ENCODE measurements at regions not wholly inside any gene's neighbourhood (a gene's known extent, or its start where the extent isn't known, plus 50 kb on each side); places are given as distances from the start of the nearest gene placed in this dataset.
"Not testable (repeated sequence)": the region's sequence is repeated elsewhere in the genome, so short reads cannot be mapped to it uniquely, and the experiment has no call there.

- DNase-seq (ENCODE audit: low read depth): no peak
These were observed 132.4 kb downstream of the COPS8 start for GRCh38 chr2:237217995-237218616.

DNA sequence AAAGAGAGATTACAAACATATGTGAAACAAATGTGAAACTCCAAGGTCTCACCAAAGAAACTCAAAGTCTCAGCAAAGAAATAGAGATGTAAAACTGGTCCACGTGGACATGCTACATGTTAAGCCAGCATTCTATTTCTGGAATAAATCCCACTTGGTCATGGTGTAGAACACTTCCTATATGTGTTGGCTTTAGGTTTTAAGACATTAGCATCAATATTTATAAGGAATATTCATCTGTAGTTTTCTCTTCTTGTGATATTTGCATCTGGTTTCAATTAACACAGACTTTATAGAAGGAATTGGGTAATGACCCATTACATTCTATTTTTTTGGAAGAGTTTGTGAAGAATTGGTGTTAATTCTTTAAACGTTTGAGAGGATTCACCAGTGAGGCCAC is 133.1 kb downstream of the COPS8 start:
- DNase-seq (ENCODE audit: low read depth): no peak

DNA sequence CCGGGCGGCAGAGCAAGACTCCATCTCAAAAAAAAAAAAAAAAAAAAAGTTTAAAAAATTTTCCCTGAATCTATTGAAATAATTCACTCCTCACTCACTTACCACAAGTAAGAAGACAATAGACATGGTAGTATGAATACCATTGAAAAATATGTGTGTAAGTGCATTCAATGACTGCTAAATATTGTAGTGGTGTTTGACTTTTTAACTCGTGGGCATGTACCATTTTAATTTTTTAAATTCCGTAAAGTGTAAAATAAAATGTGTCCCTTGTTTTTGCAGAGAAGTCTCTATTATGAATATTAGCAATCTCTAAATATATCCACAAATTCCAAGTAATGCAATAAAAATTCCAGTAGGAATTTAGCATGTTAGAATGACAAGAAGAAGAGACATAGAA is 134.1 kb downstream of the COPS8 start:
- DNase-seq (ENCODE audit: low read depth): no peak

DNA sequence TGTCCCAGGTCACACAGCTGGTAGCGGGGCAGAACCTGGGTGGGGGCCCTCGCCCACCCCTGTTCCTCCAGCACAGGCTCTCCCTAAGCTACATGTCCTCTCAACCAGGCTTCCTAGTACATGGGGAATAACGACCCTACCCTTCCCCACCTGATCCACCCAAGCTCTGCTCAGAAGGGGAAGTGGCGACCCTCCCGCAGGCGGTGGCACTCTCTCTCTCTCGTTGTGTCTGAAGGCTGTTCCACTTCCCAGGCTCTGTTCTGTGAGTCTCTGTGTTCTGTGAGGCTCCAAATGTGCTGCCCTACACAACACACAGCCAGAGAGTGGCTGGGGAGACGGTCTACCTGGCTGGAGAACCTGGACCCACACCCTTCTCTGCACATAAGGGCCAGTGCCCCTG is 135.8 kb downstream of the COPS8 start:
- DNase-seq (ENCODE audit: low read depth): no peak

GRCh38 chr2:237222178-237222577 is 136.5 kb downstream of the COPS8 start:
- DNase-seq (ENCODE audit: low read depth): no peak

GRCh38 chr2:237222601-237223041 is 136.9 kb downstream of the COPS8 start:
- no peak for DNase-seq (ENCODE audit: low read depth)

- no peak for DNase-seq (ENCODE audit: low read depth)
These were observed 137.6 kb downstream of the COPS8 start for GRCh38 chr2:237223201-237223861.

- no peak for DNase-seq (ENCODE audit: low read depth)
These were observed 141.5 kb downstream of the COPS8 start for GRCh38 chr2:237227190-237227589.

DNA sequence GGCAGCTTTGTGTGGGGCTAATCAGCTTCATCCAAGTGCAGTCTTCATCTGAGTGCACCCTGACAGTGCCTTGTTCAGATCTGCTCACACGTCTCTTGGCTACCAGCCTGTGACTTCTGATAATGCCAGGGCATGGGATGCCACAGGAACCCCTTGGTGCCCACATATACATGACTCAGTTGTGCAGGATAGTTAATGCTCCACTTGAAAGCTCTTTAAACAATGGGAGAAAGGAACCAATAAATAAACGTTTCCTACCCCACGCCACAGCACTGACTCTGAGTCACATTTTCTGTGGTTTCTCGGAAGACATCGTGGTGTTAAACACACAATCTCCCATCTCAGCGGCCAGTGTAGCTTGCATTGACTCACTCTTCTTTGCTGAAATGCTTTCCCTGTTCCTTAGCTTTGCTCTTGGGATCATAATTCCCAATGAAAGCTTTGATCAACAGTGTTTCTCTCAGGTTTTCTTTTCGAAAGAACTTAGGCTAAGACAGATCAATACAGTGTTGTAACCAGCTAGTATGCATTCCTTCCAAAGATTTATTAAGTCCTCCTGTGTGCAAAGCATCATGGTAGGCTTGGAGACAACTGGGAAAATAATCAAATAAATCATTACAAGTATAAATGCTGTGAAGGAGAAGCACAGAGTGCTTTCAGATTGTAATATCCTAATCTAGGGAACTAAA is 142.0 kb downstream of the COPS8 start:
- DNase-seq (ENCODE audit: low read depth): no peak

DNA sequence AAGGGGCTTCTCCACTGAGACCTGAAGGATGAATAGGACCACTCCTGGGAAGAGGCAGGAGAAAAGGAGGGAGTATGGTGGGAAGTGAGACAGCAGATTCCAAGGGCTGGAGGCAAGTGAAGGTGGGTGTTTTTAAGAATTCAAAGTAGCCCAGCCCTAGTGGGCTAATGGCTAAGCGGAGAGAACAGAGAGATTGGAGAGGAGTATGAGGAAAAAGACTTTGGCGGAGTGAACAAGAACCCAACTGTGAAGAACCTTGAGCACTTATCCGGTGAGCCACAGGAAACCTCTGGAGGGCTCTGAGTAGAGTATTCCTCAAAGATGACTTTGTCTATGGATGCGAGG is 142.6 kb downstream of the COPS8 start:
- no peak for DNase-seq (ENCODE audit: low read depth)

GRCh38 chr2:237229905-237230304 is 144.2 kb downstream of the COPS8 start:
- no peak for DNase-seq (ENCODE audit: low read depth)

DNA sequence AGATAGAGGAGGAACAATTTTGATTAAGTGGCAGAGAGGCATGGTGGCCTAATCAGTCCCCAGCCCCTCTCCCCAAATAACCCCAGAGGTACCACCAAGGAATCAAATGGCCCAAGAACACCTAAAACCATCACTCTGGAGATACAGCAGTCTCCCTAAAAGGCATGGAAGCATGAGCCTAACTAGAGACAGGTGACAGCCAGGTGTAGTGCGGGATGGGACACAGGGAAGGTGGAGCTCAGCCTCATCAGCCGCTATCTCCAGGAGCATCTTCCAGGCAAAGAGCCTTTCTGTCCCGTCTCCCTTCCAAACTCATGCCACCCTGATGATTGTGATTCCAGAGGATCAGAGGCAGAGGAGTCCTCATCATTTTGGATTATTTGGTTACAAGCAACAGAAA is 144.7 kb downstream of the COPS8 start:
- no peak for DNase-seq (ENCODE audit: low read depth)

DNA sequence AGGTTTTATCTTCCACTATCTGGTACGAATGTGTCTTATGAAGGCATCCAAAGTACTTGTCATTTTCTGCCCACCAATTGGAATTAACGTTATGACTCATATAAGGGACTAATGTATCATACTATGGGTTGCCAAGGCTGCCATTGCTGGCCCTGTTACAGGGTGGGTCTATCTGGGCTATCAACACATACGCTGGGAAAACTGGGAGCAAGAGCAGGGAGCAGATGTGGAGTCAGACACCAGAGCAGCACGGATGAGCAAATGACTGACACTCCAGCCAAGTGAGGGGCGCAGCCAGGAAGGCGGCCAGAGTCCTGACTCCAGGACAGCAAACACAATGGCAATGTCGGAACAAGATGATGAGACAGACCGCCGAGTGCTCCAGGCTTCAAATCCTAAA is 145.9 kb downstream of the COPS8 start:
- no peak for DNase-seq (ENCODE audit: low read depth)

DNA sequence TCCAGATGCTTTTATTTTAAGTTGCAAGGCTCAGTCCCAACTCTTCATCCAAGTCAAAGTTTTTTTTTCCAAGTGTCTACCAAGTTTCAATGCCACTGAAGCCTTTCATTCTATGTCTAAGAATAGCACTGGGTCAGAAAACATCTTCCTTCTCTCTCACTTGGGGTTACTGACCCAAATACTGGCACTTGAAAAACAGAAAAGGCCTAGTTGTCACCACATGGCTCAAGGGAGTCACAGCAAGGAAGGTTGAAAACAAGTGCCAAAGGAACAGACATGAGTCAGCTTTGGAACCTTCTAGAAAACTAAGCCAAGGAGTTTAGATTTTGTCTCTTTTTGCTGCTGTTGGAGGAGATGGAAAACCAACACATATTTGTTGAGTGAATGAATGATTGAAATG is 146.5 kb downstream of the COPS8 start:
- no peak for DNase-seq (ENCODE audit: low read depth)

DNA sequence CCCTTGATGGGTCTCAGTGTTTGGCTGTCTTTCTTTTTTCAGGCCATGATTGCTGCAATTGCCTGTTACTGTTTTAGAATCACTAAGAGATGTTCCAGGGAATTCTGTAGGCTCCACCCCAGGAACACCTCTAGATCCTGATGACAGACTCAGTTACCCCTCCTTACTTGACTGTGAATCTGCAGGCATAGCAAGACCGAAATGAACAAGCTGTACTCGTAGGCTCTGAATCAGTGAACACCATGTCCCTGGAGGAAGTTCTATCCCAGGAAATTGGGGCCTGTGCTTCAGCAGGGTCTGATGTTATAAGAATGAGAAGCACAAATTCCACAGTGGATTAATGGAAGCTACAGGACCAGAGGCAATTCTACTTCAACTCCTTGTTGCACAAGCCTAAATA is 148.6 kb downstream of the COPS8 start:
- DNase-seq (ENCODE audit: low read depth): no peak

DNA sequence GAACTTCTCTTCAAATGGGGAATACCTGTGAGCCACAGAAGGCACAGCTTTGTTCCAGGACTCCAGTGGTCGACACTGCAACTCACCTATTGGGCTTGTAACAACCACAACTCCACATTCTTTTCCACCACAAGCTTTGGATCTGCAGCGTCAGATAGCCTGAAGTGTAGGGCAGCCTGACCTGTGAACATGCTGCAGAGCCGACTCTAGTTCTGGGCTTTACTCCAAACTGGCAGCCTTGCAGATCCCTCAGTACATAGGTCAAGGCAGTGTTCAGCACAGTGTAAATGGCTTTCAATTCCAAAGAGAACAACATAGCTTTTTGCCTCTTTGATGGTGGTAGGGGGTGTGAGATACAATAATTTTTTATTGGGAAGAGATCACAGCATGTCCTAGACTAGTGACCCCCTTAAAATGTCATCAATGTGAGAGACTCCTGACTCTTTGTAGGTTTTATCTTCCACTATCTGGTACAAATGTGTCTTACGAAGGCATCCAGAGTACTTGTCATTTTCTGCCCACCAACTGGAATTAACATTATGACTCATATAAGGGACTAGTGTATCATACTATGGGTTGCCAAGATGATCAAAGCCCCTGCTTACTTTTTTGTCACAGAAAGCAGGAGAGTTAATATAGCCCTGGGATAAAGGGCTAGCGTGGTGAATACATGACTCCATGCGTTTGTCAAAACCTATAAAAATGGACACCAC is 149.8 kb downstream of the COPS8 start:
- no peak for DNase-seq (ENCODE audit: low read depth)

DNA sequence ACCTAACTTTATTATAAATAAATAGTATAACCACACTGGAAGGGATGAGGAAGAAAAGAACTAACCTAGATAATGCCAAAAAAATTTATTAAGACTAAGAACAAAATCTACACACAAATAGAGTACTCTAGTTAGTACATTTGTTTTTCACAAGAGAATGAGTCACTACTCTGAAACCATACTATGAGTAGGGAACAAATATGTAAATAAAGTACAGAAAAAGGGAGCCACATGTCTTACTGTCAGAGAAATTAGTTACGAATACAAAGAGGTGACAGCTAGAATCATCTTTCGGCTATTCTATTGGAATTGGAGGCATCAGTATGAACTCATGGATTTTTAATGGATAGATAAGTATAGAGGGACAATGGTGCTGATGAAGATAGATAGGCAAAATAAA is 150.5 kb downstream of the COPS8 start:
- DNase-seq (ENCODE audit: low read depth): no peak

- no peak for DNase-seq (ENCODE audit: low read depth)
These were observed 152.6 kb downstream of the COPS8 start for GRCh38 chr2:237238249-237238648.

DNA sequence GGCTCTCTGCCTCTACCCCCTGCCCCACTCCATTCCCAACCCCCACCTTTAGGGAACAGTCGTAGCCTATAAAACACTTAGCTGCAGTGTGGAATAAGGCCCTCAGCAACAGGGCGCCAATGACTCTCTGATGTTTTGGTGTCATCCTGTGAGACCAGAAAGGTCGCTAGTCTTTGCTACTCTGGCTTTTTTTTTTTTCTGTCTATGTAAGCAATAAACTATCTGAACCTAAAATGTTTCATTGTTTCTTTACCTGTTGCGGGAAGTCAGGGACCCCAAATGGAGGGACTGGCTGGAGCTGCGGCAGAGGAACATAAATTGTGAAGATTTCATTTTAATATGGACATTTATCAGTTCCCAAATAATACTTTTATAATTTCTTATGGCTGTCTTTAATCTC is 154.6 kb downstream of the COPS8 start:
- no peak for DNase-seq (ENCODE audit: low read depth)

DNA sequence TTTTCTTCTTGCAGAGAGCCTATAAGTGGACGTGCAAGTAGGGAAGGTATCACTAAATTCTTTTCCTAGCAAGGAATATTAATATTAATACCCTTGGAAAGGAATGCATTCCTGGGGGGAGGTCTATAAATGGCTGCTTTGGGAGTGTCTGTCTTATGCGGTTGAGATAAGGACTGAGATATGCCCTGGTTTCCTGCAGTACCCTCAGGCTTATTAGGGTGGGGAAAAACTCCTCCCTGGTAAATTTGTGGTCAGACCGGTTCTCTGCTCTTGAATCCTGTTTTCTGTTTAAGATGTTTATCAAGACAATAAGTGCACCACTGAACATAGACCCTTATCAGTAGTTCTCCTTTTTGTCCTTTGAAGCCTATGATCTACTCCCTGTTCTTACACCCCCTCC is 155.2 kb downstream of the COPS8 start:
- not testable (repeated sequence) for DNase-seq (ENCODE audit: low read depth)

DNA sequence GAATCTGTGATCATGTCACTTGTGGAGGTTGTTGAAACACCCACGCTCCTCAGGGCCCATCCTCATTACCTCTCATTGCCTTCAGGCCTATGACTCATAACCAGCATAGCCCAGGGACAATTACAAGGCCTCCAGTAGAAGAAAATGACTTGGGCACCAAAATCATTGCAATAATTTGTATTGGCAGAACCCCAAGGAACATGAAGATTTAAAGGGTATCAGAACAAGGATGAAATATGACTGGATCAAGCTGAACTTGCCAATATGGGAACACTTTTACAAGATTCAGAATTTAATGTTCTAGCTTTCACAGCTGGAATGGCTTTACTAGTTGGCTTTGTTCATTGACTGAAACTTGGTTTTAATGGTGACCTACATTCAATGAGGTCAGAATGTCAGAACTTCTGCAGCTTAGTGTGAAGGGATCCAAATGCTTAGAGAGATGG is 156.4 kb downstream of the COPS8 start:
- no peak for DNase-seq (ENCODE audit: low read depth)

- DNase-seq (ENCODE audit: low read depth): no peak
These were observed 157.8 kb downstream of the COPS8 start for GRCh38 chr2:237243487-237243886.

GRCh38 chr2:237244178-237244577 is 158.5 kb downstream of the COPS8 start:
- no peak for DNase-seq (ENCODE audit: low read depth)

Data from activated T-cell treated with anti-CD3 and anti-CD28 coated beads for 1 hour (primary cell).